Caco-2 (cell line): ENCODE measurements at regions not wholly inside any gene's neighbourhood (a gene's known extent, or its start where the extent isn't known, plus 50 kb on each side); places are given as distances from the start of the nearest gene placed in this dataset.
"Not testable (repeated sequence)": the region's sequence is repeated elsewhere in the genome, so short reads cannot be mapped to it uniquely, and the experiment has no call there.

Experiments
- BruUV-seq: library from RNA; stranded (reverse); fragments of 400-500 nt; replicated peaks from 2 replicates; lab custom pipeline; 2021; lab: Mats Ljungman, UMichigan
- CTCF ChIA-PET: fragments of 300-600 bp; sonication (Branson Sonifier 250); formaldehyde crosslinking; loops from one replicate; lab custom pipeline; 2022; ENCODE audit warnings: antibody characterized with exemption; lab: Charles Lee
- POLR2A ChIA-PET: fragments of 300-600 bp; sonication (Branson Sonifier 250); formaldehyde crosslinking; loops from one replicate; lab custom pipeline; 2022; ENCODE audit warnings: antibody characterized with exemption; lab: Charles Lee
- DNase-seq, 2 experiments: peaks; one replicate each; pipeline versions ENCODE4 v3.0.0 to v3.0.0-alpha.2; 2020 to 2022
- H3K27me3 ChIP-seq: replicated peaks from 2 replicates; pipeline ENCODE4 v1.6.0; 2011; ENCODE audit warnings: low read length; ENCODE audit not compliant: control insufficient read depth, insufficient read depth
- H3K36me3 ChIP-seq: 2 replicates; pipeline ENCODE4 v1.5.1; 2011; ENCODE audit warnings: low read length; ENCODE audit not compliant: control insufficient read depth, insufficient read depth
- H3K4me1 ChIP-seq: fragments of 250-450 bp; sonication (Bioruptor Pico); 2 replicates; pipeline ENCODE4 v1.5.1; 2020; ENCODE audit warnings: mild to moderate bottlenecking
- H3K4me3 ChIP-seq: 2 replicates; pipeline ENCODE4 v1.5.1; 2011; ENCODE audit warnings: low read depth, mild to moderate bottlenecking, control low read depth, low read length
- H3K9me3 ChIP-seq: fragments of 250-450 bp; sonication (Bioruptor Pico); 2 replicates; pipeline ENCODE4 v1.5.1; 2020; ENCODE audit warnings: mild to moderate bottlenecking, moderate library complexity
- H3K27ac Mint-ChIP-seq: one replicate; pipeline ENCODE4 v1.8.0; 2022; ENCODE audit warnings: mixed read lengths; ENCODE audit not compliant: unreplicated experiment
- H3K27me3 Mint-ChIP-seq: one replicate; pipeline ENCODE4 v1.8.0; 2022; ENCODE audit warnings: mixed read lengths; ENCODE audit not compliant: insufficient read depth, unreplicated experiment
- H3K36me3 Mint-ChIP-seq: one replicate; pipeline ENCODE4 v1.8.0; 2022; ENCODE audit warnings: mild to moderate bottlenecking, mixed read lengths; ENCODE audit not compliant: insufficient read depth, unreplicated experiment
- H3K4me1 Mint-ChIP-seq: one replicate; pipeline ENCODE4 v1.8.0; 2022; ENCODE audit warnings: low read depth, mixed read lengths; ENCODE audit not compliant: unreplicated experiment
- H3K4me3 Mint-ChIP-seq: one replicate; pipeline ENCODE4 v1.8.0; 2022; ENCODE audit warnings: mild to moderate bottlenecking, moderate library complexity, mixed read lengths; ENCODE audit not compliant: unreplicated experiment
- H3K9me3 Mint-ChIP-seq: one replicate; pipeline ENCODE4 v1.8.0; 2022; ENCODE audit warnings: mixed read lengths; ENCODE audit not compliant: unreplicated experiment
- intact Hi-C: fragments of 100-400 bp; cut with micrococcal nuclease; formaldehyde crosslinking; loops from one replicate; pipeline ENCODE4 v1.10.0; 2022; ENCODE audit not compliant: unreplicated experiment

- POLR2A ChIA-PET, H3K4me1 Mint-ChIP-seq, H3K27me3 Mint-ChIP-seq, H3K27me3 ChIP-seq, H3K4me3 Mint-ChIP-seq, H3K36me3 Mint-ChIP-seq, BruUV-seq, H3K27ac Mint-ChIP-seq, H3K4me3 ChIP-seq, H3K4me1 ChIP-seq, H3K9me3 Mint-ChIP-seq, H3K9me3 ChIP-seq, CTCF ChIA-PET, intact Hi-C loops, H3K36me3 ChIP-seq, DNase-seq: not testable (repeated sequence)
These were observed 1370.0 kb downstream of the CDH12 start for GRCh38 chr5:21482983-21483650.

GRCh38 chr5:21482522-21482921, 1370.6 kb downstream of the CDH12 start:
- H3K4me3 Mint-ChIP-seq, BruUV-seq, H3K27me3 ChIP-seq, H3K36me3 ChIP-seq, DNase-seq, H3K36me3 Mint-ChIP-seq, CTCF ChIA-PET, H3K9me3 ChIP-seq, H3K27ac Mint-ChIP-seq, H3K4me3 ChIP-seq, POLR2A ChIA-PET, intact Hi-C loops, H3K4me1 Mint-ChIP-seq, H3K27me3 Mint-ChIP-seq, H3K4me1 ChIP-seq, H3K9me3 Mint-ChIP-seq: not testable (repeated sequence)

- H3K36me3 Mint-ChIP-seq, H3K4me1 ChIP-seq, H3K4me1 Mint-ChIP-seq, DNase-seq, H3K4me3 ChIP-seq, H3K27ac Mint-ChIP-seq, H3K9me3 Mint-ChIP-seq, H3K27me3 ChIP-seq, H3K27me3 Mint-ChIP-seq, intact Hi-C loops, POLR2A ChIA-PET, H3K36me3 ChIP-seq, BruUV-seq, H3K9me3 ChIP-seq, CTCF ChIA-PET, H3K4me3 Mint-ChIP-seq: not testable (repeated sequence)
These were observed 1371.5 kb downstream of the CDH12 start for GRCh38 chr5:21481320-21482270.

- BruUV-seq, H3K4me3 Mint-ChIP-seq, H3K36me3 ChIP-seq, H3K4me1 ChIP-seq, H3K9me3 Mint-ChIP-seq, intact Hi-C loops, H3K4me1 Mint-ChIP-seq, H3K27me3 Mint-ChIP-seq, DNase-seq, H3K9me3 ChIP-seq, H3K27me3 ChIP-seq, CTCF ChIA-PET, POLR2A ChIA-PET, H3K36me3 Mint-ChIP-seq, H3K27ac Mint-ChIP-seq, H3K4me3 ChIP-seq: not testable (repeated sequence)
These were observed 1373.1 kb downstream of the CDH12 start for GRCh38 chr5:21480054-21480453.

- intact Hi-C loops, H3K4me3 Mint-ChIP-seq, H3K4me1 ChIP-seq, H3K27ac Mint-ChIP-seq, H3K4me3 ChIP-seq, H3K27me3 Mint-ChIP-seq, POLR2A ChIA-PET, H3K36me3 ChIP-seq, H3K9me3 Mint-ChIP-seq, H3K9me3 ChIP-seq, H3K27me3 ChIP-seq, BruUV-seq, H3K4me1 Mint-ChIP-seq, CTCF ChIA-PET, DNase-seq: not testable (repeated sequence)
- H3K36me3 Mint-ChIP-seq: peaks cover 19% of the 10 kb centered on the region
These were observed 1379.2 kb downstream of the CDH12 start for GRCh38 chr5:21473981-21474380.

GRCh38 chr5:21473436-21473835, 1379.7 kb downstream of the CDH12 start:
- H3K4me1 Mint-ChIP-seq, H3K9me3 ChIP-seq, H3K9me3 Mint-ChIP-seq, H3K27me3 Mint-ChIP-seq, CTCF ChIA-PET, H3K4me3 Mint-ChIP-seq, intact Hi-C loops, POLR2A ChIA-PET, H3K27ac Mint-ChIP-seq, DNase-seq, H3K4me1 ChIP-seq, BruUV-seq, H3K4me3 ChIP-seq, H3K36me3 ChIP-seq, H3K27me3 ChIP-seq: not testable (repeated sequence)
- H3K36me3 Mint-ChIP-seq: peaks cover 19% of the 10 kb centered on the region
